Progenitor cell of endocrine pancreas (in vitro differentiated cells): ENCODE measurements at regions not wholly inside any gene's neighbourhood (a gene's known extent, or its start where the extent isn't known, plus 50 kb on each side); places are given as distances from the start of the nearest gene placed in this dataset.

Experiments
- DNase-seq: peaks from one replicate; pipeline ENCODE4 v3.0.0; 2021; ENCODE audit warnings: low spot score; ENCODE audit not compliant: unreplicated experiment
- H3K27ac Mint-ChIP-seq: 2 replicates; pipeline ENCODE4 v1.8.0; 2021; ENCODE audit warnings: mild to moderate bottlenecking, moderate library complexity, mixed read lengths
- H3K27me3 Mint-ChIP-seq: 2 replicates; pipeline ENCODE4 v1.8.0; 2021; ENCODE audit warnings: mixed read lengths
- H3K36me3 Mint-ChIP-seq: 2 replicates; pipeline ENCODE4 v1.8.0; 2022; ENCODE audit warnings: mixed read lengths; ENCODE audit not compliant: insufficient read depth
- H3K4me1 Mint-ChIP-seq: 2 replicates; pipeline ENCODE4 v1.8.0; 2021; ENCODE audit warnings: low read depth, mixed read lengths
- H3K4me3 Mint-ChIP-seq: 2 replicates; pipeline ENCODE4 v1.8.0; 2021; ENCODE audit warnings: low read depth, mild to moderate bottlenecking, moderate library complexity, mixed read lengths
- H3K9me3 Mint-ChIP-seq: 2 replicates; pipeline ENCODE4 v1.8.0; 2021; ENCODE audit warnings: low read depth, mixed read lengths
- TF ChIP-seq, protein P1 (sequence below): fragments of 200-600 bp; sonication (generic); IDR thresholded peaks from one replicate; pipeline ENCODE4 v1.5.0; 2021; ENCODE audit warnings: antibody characterized with exemption, mild to moderate bottlenecking; ENCODE audit not compliant: unreplicated experiment

DNA sequence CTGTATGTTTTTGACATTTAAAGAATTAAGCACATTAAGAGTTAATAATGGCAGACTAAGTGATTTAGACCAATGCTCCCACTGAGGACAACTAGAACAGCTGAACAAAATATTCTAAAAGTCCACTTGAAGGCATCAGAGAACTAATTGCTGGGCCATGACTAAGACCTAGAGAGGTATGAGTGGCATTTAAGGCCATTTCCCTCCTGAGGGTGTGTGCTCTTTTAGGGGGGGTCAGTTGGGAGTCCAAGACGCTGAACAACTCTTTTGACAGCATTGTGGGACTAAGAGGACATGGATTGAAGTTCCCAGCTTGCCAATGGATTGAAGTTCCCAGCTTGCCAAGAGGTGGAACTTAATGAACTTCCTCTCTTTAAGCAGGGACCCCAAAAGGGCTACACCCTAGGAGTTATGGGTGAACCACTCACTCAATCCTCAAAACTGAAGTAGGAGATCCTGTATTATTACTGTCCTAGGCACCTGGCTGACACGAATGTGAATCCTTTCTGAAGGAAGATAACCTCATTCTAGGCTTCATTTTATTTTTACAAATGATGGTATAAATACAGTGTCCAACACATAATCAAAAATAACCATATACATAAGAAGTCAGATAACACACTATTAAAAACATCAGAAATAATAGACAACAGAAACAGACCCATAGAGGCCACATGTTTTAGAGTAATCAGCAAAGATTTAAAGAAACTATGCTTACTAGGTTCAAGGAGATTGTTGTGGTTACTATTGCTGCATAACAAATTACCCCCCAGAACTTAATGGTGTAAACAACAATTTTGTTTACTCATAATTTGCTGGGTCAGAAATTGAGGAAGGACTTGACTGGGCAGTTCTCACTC lies 175.1 kb downstream of the VEGFA start:
- H3K27me3 Mint-ChIP-seq = no peaks in the 10 kb centered on the region

DNA sequence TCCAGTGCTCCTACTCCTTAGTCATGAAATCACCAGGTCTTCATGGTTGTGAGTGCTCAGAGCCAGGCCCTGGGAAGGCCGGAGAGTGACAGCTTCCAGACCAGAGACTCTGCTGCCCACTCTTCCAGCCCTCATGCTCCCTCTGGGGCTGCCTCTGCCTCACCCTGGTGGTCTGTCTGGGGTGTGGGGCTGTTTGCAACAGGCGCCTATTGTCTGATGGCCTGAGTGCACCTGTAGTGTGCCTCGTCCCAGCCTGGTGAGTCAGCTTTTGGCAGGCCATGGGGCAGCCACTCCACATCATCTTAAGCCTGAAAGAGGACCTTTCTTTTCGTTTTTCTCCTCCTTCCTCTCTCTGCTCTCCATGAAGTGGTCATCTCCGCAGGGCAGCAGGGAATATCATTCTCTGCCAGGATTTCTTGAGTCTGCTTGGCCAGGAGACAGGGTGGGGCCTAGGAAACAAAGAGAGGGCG lies 173.8 kb downstream of the VEGFA start:
- no peak overlapping the region for H3K4me3 Mint-ChIP-seq
- H3K4me1 Mint-ChIP-seq = peaks cover 7% of the 10 kb centered on the region
- H3K27me3 Mint-ChIP-seq = no peaks in the 10 kb centered on the region
- TF ChIP-seq, protein P1, sequence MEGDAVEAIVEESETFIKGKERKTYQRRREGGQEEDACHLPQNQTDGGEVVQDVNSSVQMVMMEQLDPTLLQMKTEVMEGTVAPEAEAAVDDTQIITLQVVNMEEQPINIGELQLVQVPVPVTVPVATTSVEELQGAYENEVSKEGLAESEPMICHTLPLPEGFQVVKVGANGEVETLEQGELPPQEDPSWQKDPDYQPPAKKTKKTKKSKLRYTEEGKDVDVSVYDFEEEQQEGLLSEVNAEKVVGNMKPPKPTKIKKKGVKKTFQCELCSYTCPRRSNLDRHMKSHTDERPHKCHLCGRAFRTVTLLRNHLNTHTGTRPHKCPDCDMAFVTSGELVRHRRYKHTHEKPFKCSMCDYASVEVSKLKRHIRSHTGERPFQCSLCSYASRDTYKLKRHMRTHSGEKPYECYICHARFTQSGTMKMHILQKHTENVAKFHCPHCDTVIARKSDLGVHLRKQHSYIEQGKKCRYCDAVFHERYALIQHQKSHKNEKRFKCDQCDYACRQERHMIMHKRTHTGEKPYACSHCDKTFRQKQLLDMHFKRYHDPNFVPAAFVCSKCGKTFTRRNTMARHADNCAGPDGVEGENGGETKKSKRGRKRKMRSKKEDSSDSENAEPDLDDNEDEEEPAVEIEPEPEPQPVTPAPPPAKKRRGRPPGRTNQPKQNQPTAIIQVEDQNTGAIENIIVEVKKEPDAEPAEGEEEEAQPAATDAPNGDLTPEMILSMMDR = no peak
- H3K36me3 Mint-ChIP-seq = no peaks in the 10 kb centered on the region
- no peak overlapping the region for H3K27ac Mint-ChIP-seq
- no peak for DNase-seq
- H3K9me3 Mint-ChIP-seq = no peaks in the 10 kb centered on the region

More for the DNA sequence above, 175.1 kb downstream of the VEGFA start:
- TF ChIP-seq, protein P1 = no peak
- DNase-seq = no peak
- Mint-ChIP-seq H3K9me3 (no peaks in the 10 kb centered on the region), H3K4me1 (peaks cover 6% of the 10 kb centered on the region), H3K27ac (no peak overlapping the region), H3K4me3 (no peak overlapping the region), H3K36me3 (no peaks in the 10 kb centered on the region)

DNA sequence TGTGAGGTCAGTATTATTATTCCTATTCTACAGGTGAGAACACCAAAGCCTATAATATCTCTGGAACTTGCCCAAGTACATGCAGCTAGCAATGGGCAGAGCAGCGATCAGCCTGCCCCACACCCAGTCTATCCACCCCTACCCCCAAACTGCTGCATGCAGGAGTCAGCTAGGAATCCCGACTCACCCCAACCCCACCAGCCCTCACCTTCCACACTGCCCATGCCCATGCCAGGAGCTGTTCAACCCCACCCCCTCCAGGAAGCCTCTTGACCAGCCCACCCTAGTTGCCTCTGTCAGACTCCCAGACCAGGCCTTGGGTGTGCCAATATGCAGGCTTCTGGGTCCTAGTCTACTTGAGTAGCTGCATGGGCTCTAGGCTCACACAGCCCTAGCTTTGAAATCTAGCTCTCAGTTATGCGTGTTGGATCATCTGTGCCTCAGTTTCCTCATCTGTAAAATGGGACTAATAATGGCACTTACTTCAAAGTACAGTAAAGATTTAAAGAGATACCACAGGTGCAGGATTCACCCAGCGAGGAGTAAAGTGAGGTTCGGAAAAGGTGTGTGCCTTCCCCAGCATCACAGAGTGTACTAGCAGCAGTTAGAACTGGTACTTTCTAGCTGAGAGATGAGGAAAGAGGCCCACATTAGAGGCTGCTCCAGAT lies 173.2 kb downstream of the VEGFA start:
- Mint-ChIP-seq H3K4me3 (no peak overlapping the region), H3K36me3 (no peaks in the 10 kb centered on the region), H3K4me1 (peaks cover 11% of the 10 kb centered on the region), H3K27me3 (no peaks in the 10 kb centered on the region), H3K9me3 (no peaks in the 10 kb centered on the region), H3K27ac (no peak overlapping the region)
- DNase-seq = no peak
- TF ChIP-seq, protein P1 = no peak

DNA sequence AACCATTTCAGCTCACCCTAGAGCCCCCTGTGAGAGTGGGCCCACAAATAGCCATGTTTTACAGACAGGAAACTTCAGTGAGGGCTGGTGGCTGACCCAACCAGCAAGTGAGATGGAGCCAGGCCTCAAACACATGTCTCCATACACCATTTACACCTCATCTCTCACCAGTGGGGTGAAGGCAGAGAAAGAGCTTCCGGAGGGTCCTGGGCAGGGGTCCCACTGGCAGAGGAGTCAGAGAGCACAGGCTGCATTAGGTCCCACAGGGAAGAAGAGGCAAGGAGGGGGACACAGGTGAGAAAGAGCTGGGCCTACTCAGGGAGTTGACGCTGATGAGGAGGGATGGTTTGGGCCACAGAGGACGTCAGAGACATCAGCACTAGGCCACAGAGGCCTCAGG lies 172.6 kb downstream of the VEGFA start:
- no peak overlapping the region for H3K4me3 Mint-ChIP-seq
- no peaks in the 10 kb centered on the region for H3K9me3 Mint-ChIP-seq
- no peak for DNase-seq
- TF ChIP-seq, protein P1 = no peak
- peaks cover 17% of the 10 kb centered on the region for H3K4me1 Mint-ChIP-seq
- no peaks in the 10 kb centered on the region for H3K27me3 Mint-ChIP-seq
- H3K27ac Mint-ChIP-seq = peak overlapping the region; percentile 26
- no peaks in the 10 kb centered on the region for H3K36me3 Mint-ChIP-seq

DNA sequence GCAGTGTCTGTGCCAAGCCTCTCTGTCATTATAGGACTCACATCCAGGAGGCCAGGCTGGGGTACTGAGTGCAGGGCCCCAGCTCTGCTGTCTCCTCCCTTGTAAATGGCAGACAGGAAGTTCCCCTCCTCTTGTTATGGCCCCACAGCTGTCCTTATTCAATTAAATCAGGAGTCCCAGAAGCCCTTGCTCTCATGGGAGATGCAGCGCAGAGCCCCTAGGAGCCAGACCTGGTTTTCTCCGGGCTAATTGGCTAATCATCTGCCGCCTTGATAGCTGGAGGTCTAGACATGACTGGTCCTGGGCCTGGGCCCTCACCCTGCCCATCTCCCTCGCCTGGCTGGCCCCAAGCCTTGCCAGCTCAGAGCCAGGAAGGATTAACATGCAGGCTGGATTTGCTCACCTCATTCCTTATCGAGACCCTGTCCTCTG lies 172.0 kb downstream of the VEGFA start:
- no peak overlapping the region for H3K4me3 Mint-ChIP-seq
- peaks cover 23% of the 10 kb centered on the region for H3K4me1 Mint-ChIP-seq
- no peaks in the 10 kb centered on the region for H3K9me3 Mint-ChIP-seq
- peak overlapping the region; percentile 26 for H3K27ac Mint-ChIP-seq
- TF ChIP-seq, protein P1 = no peak
- H3K27me3 Mint-ChIP-seq = no peaks in the 10 kb centered on the region
- no peaks in the 10 kb centered on the region for H3K36me3 Mint-ChIP-seq
- no peak for DNase-seq
